NCI-H82 treated with DMSO at 0.1 percent for 48 hours (cell line): ENCODE measurements at regions not wholly inside any gene's neighbourhood (a gene's known extent, or its start where the extent isn't known, plus 50 kb on each side); places are given as distances from the start of the nearest gene placed in this dataset.

Source experiments
- DNase-seq: peaks from one replicate; lab custom pipeline; 2025; ENCODE audit not compliant: unreplicated experiment; lab: John Stamatoyannopoulos, UW

- no peak for DNase-seq
These were observed 734.3 kb downstream of the BRD1 start for GRCh38 chr22:49093192-49093880.

GRCh38 chr22:49092716-49093115 is 735.0 kb downstream of the BRD1 start:
- no peak for DNase-seq

- DNase-seq, result no peak
These were observed 735.6 kb downstream of the BRD1 start for GRCh38 chr22:49091917-49092545.

- DNase-seq, result no peak
These were observed 736.2 kb downstream of the BRD1 start for GRCh38 chr22:49091451-49091850.

GRCh38 chr22:49090853-49091135 is 736.9 kb downstream of the BRD1 start:
- DNase-seq, result no peak

- DNase-seq, result no peak
These were observed 737.4 kb downstream of the BRD1 start for GRCh38 chr22:49090061-49090852.

GRCh38 chr22:49088801-49089791 is 738.6 kb downstream of the BRD1 start:
- no peak for DNase-seq

GRCh38 chr22:49087716-49088601 is 739.7 kb downstream of the BRD1 start:
- no peak for DNase-seq

GRCh38 chr22:49087198-49087597 is 740.5 kb downstream of the BRD1 start:
- no peak for DNase-seq

GRCh38 chr22:49086606-49087157 is 741.0 kb downstream of the BRD1 start:
- no peak for DNase-seq

- no peak for DNase-seq
These were observed 741.5 kb downstream of the BRD1 start for GRCh38 chr22:49086181-49086580.

GRCh38 chr22:49084206-49084605 is 743.5 kb downstream of the BRD1 start:
- DNase-seq, result no peak

GRCh38 chr22:49083607-49084006 is 744.1 kb downstream of the BRD1 start:
- DNase-seq, result no peak

GRCh38 chr22:49082451-49082850 is 745.2 kb downstream of the BRD1 start:
- no peak for DNase-seq

GRCh38 chr22:49081926-49082325 is 745.7 kb downstream of the BRD1 start:
- no peak for DNase-seq

GRCh38 chr22:49081261-49081666 is 746.4 kb downstream of the BRD1 start:
- no peak for DNase-seq

GRCh38 chr22:49080631-49081030 is 747.0 kb downstream of the BRD1 start:
- no peak for DNase-seq

- no peak for DNase-seq
These were observed 747.8 kb downstream of the BRD1 start for GRCh38 chr22:49079743-49080500.
